ENCODE measurements at regions not wholly inside any gene's neighbourhood (a gene's known extent, or its start where the extent isn't known, plus 50 kb on each side); places are given as distances from the start of the nearest gene placed in this dataset.

- TF ChIP-seq, protein P1, sequence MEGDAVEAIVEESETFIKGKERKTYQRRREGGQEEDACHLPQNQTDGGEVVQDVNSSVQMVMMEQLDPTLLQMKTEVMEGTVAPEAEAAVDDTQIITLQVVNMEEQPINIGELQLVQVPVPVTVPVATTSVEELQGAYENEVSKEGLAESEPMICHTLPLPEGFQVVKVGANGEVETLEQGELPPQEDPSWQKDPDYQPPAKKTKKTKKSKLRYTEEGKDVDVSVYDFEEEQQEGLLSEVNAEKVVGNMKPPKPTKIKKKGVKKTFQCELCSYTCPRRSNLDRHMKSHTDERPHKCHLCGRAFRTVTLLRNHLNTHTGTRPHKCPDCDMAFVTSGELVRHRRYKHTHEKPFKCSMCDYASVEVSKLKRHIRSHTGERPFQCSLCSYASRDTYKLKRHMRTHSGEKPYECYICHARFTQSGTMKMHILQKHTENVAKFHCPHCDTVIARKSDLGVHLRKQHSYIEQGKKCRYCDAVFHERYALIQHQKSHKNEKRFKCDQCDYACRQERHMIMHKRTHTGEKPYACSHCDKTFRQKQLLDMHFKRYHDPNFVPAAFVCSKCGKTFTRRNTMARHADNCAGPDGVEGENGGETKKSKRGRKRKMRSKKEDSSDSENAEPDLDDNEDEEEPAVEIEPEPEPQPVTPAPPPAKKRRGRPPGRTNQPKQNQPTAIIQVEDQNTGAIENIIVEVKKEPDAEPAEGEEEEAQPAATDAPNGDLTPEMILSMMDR (IDR thresholded peaks at IDR 0.05), result no peak
- TF ChIP-seq EZH2 (IDR thresholded peaks at IDR 0.05; ENCODE audit: borderline replicate concordance, insufficient read depth, low read depth, low read length, poor library complexity, severe bottlenecking), result no peak
Measured at GRCh38 chr17:13120864-13121263, 103.0 kb upstream of the ELAC2 start.
